ENCODE measurements at regions not wholly inside any gene's neighbourhood (a gene's known extent, or its start where the extent isn't known, plus 50 kb on each side); places are given as distances from the start of the nearest gene placed in this dataset.
A peak's percentile ranks its signal among the peaks of the same experiment; 100 is the strongest.

- no peak for TF ChIP-seq CTCF (conservative IDR thresholded peaks at IDR 0.05; ENCODE audit: low read depth, low read length)
- DNase-seq (ENCODE audit: low read depth), result no peak
- H3K4me3 ChIP-seq (ENCODE audit: low read length), result no peak overlapping the region
Observed at GRCh38 chr11:122348659-122349409, 232.8 kb upstream of the BLID start.

GRCh38 chr11:122346006-122346405, 230.0 kb upstream of the BLID start:
- no peak for DNase-seq (ENCODE audit: low read depth)
- H3K4me3 ChIP-seq (ENCODE audit: low read length), result no peak overlapping the region
- TF ChIP-seq CTCF (conservative IDR thresholded peaks at IDR 0.05; ENCODE audit: low read depth, low read length), result no peak

GRCh38 chr11:122345586-122345985, 229.6 kb upstream of the BLID start:
- DNase-seq (ENCODE audit: low read depth), result no peak
- H3K4me3 ChIP-seq (ENCODE audit: low read length), result no peak overlapping the region
- no peak for TF ChIP-seq CTCF (conservative IDR thresholded peaks at IDR 0.05; ENCODE audit: low read depth, low read length)

- H3K4me3 ChIP-seq (ENCODE audit: low read length), result no peak overlapping the region
- TF ChIP-seq CTCF (conservative IDR thresholded peaks at IDR 0.05; ENCODE audit: low read depth, low read length), result no peak
- DNase-seq (ENCODE audit: low read depth), result no peak
Observed at GRCh38 chr11:122344215-122344614, 228.2 kb upstream of the BLID start.

GRCh38 chr11:122343210-122343609, 227.2 kb upstream of the BLID start:
- TF ChIP-seq CTCF (conservative IDR thresholded peaks at IDR 0.05; ENCODE audit: low read depth, low read length), result no peak
- DNase-seq (ENCODE audit: low read depth), result no peak
- H3K4me3 ChIP-seq (ENCODE audit: low read length), result no peak overlapping the region

DNA sequence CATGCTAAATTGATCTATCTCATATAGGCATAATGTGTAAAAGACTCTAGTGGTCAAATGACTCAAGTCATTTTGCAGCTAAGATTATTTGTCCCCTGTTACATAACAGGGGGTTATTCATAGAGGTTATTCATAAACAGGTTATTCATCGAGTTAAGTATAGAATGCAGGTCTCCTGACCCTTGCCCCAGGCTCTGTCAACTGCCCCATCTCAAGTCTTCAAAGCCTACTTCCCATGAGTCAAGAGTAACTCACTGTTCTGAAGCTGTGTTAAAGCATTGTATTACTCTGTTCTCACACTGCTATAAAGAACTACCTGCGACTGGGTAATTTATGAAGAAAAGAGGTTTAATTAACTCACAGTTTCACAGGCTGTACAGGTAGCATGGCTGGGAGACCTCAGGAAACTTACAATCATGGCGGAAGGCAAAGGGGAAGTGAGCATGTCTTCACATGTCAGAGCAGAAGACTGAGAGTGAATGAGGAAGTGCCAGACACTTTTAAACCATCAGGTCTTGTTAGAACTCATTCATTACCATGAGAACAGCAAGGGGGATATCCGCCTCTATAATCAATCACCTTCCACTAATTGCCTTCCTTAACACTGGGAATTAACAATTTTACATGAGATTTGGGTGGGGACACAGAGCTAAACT, 226.2 kb upstream of the BLID start:
- H3K4me3 ChIP-seq (ENCODE audit: low read length), result no peak overlapping the region
- TF ChIP-seq CTCF (conservative IDR thresholded peaks at IDR 0.05; ENCODE audit: low read depth, low read length), result no peak
- no peak for DNase-seq (ENCODE audit: low read depth)

DNA sequence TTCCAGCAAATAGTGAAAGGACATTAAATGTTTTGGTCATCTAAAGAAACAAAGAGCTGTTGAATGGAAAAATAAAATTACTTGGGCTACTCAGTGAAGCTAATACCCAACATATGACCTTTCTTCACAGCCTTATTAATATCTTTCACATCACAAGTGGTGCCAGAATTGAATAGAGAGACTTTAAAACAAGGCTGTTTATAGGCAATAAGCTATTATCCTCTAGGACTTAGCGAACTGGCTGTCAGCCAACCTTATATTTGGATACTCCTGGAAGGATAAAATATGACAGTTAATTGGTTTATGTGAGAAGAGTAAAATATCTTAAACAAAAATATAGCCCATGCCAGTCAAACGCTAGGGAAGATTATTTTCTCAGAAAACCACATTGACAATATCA, 225.5 kb upstream of the BLID start:
- H3K4me3 ChIP-seq (ENCODE audit: low read length), result no peak overlapping the region
- no peak for TF ChIP-seq CTCF (conservative IDR thresholded peaks at IDR 0.05; ENCODE audit: low read depth, low read length)
- peak; percentile 27 for DNase-seq (ENCODE audit: low read depth)

Data from retinal pigment epithelial cell (primary cell).